Activated CD4-positive, alpha-beta T cell treated with anti-CD3 and anti-CD28 coated beads for 36 hours (primary cell): ENCODE measurements at regions not wholly inside any gene's neighbourhood (a gene's known extent, or its start where the extent isn't known, plus 50 kb on each side); places are given as distances from the start of the nearest gene placed in this dataset.

Experiments used
- ATAC-seq: fragments of 200-7000 bp; cut with Tn5 transposase; one replicate; pipeline ENCODE4 v1.10.0; 2021; ENCODE audit warnings: mild to moderate bottlenecking, moderate library complexity
- CTCF ChIA-PET: fragments of 350-600 bp; sonication (Branson Sonifier 250); formaldehyde crosslinking; loops from one replicate; lab custom pipeline; 2021; ENCODE audit warnings: antibody characterized with exemption; lab: Charles Lee
- POLR2A ChIA-PET: fragments of 350-600 bp; sonication (Branson Sonifier 250); formaldehyde crosslinking; loops from one replicate; lab custom pipeline; 2021; ENCODE audit warnings: antibody characterized with exemption, inconsistent platforms; lab: Charles Lee
- DNase-seq: peaks from one replicate; pipeline ENCODE4 v3.0.0-alpha.2; 2020
- H3K27ac Mint-ChIP-seq: one replicate; pipeline ENCODE4 v1.8.0; 2021; ENCODE audit warnings: mixed read lengths
- H3K27me3 Mint-ChIP-seq: one replicate; pipeline ENCODE4 v1.8.0; 2021; ENCODE audit warnings: mixed read lengths
- H3K36me3 Mint-ChIP-seq: one replicate; pipeline ENCODE4 v1.8.0; 2021; ENCODE audit warnings: low read depth, mixed read lengths
- H3K4me1 Mint-ChIP-seq: one replicate; pipeline ENCODE4 v1.8.0; 2021; ENCODE audit warnings: mixed read lengths
- H3K4me3 Mint-ChIP-seq: one replicate; pipeline ENCODE4 v1.8.0; 2021; ENCODE audit warnings: mild to moderate bottlenecking, moderate library complexity, mixed read lengths
- H3K9me3 Mint-ChIP-seq: one replicate; pipeline ENCODE4 v1.8.0; 2021; ENCODE audit warnings: low read depth, mixed read lengths
- intact Hi-C, 2 experiments: fragments of 100-400 bp; cut with DNase I in 1 of 2; cut with micrococcal nuclease in 1 of 2; formaldehyde crosslinking; loops; one replicate each; pipeline versions ENCODE4 v1.14.2 to v1.15.1; 2022 to 2024; cut with DNase I, micrococcal nuclease

DNA sequence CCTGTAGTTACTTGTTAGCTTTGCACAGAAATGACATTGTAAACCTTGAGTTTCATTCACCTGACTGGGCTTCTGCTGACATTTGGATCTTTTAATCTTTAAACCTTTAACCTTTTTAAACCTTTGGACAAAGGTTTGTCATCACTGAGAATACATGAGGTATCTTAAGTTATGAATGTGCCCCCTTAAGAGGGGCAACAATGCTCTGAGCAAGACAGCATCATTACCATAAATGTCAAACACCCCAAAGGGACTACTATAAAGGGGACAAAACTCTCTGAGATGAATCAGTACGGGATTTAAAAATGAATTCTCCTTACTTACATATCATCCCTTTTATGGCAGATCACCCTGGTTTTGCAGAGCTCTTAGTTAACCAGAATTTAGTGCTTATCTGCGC lies 203.3 kb downstream of the COG6 start:
- Mint-ChIP-seq H3K36me3 (peaks cover 4% of the 10 kb centered on the region), H3K9me3 (peaks cover 3% of the 10 kb centered on the region), H3K4me1 (no peaks in the 10 kb centered on the region), H3K4me3 (no peak overlapping the region), H3K27ac (no peak overlapping the region), H3K27me3 (peaks cover 8% of the 10 kb centered on the region)
- ChIA-PET POLR2A (no interaction called here), CTCF (interaction anchor here (0.8 kb wide), 1 partner anchor 414 kb away, joined by 3 read pairs; no protein-coding TSS in a partner anchor)
- intact Hi-C loops = no loop called here
- ATAC-seq (no peak), DNase-seq (no peak)

- peaks cover 8% of the 10 kb centered on the region for H3K27me3 Mint-ChIP-seq
- CTCF ChIA-PET = no interaction called here
- no peak overlapping the region for H3K4me3 Mint-ChIP-seq
- DNase-seq = no peak
- no peaks in the 10 kb centered on the region for H3K36me3 Mint-ChIP-seq
- no peaks in the 10 kb centered on the region for H3K4me1 Mint-ChIP-seq
- intact Hi-C loops = no loop called here
- ATAC-seq = no peak
- POLR2A ChIA-PET = no interaction called here
- H3K27ac Mint-ChIP-seq = no peak overlapping the region
- H3K9me3 Mint-ChIP-seq = no peaks in the 10 kb centered on the region
These were observed 204.4 kb downstream of the COG6 start for GRCh38 chr13:39859898-39860297.

- intact Hi-C loops = no loop called here
- Mint-ChIP-seq H3K27ac (no peak overlapping the region), H3K4me1 (peaks cover 9% of the 10 kb centered on the region), H3K36me3 (no peaks in the 10 kb centered on the region), H3K9me3 (no peaks in the 10 kb centered on the region), H3K4me3 (no peak overlapping the region), H3K27me3 (peaks cover 6% of the 10 kb centered on the region)
- CTCF ChIA-PET = no interaction called here
- POLR2A ChIA-PET = no interaction called here
- DNase-seq (no peak), ATAC-seq (no peak)
These were observed 207.4 kb downstream of the COG6 start for GRCh38 chr13:39862900-39863299.

DNA sequence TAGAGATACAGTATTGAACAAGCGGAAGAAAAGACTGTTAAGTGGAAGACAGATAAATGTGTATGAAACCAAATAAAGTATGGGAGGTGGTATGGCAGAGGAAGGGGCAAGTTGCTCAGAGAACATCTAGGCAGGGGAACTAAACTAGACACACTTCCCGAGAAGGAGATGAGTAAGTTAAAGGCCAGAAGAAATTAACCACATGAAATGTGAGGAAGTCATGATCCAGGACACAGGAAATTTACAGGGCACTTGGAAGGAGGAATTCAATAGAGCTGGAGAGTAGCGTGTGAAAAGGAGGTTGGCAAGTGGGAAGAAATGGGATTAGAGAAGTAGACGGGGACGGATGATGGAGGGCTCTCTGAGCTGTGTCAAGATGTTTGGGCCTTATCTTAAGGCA lies 208.8 kb downstream of the COG6 start:
- Mint-ChIP-seq H3K27ac (no peak overlapping the region), H3K27me3 (peaks cover 6% of the 10 kb centered on the region), H3K4me3 (no peak overlapping the region), H3K36me3 (no peaks in the 10 kb centered on the region), H3K4me1 (peaks cover 9% of the 10 kb centered on the region), H3K9me3 (peaks cover 1% of the 10 kb centered on the region)
- CTCF ChIA-PET = interaction anchor here (0.6 kb wide), 1 partner anchor 54 kb away, joined by 3 read pairs; no protein-coding TSS in a partner anchor
- DNase-seq = no peak
- intact Hi-C loops = no loop called here
- POLR2A ChIA-PET = no interaction called here
- no peak for ATAC-seq

DNA sequence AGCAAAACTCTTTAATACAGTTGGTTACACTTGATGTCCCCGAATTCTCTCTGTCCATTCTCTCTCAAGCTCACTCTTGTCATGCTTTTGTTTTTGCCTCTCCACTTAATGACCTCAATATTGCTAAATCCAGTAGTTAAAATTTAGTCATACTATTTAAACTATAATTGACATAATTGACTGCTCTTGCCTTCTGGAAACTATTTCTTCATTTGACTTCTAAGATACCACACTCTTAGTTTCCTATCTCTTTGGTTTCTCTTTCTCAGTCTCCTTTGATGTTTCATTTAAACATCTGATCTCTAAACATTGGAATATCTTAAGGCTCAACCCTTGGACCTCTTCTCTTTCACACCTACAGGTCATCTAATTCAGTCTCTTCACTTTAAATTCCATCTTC lies 211.3 kb downstream of the COG6 start:
- H3K27ac Mint-ChIP-seq = no peak overlapping the region
- peak; percentile 65 for ATAC-seq
- no peak overlapping the region for H3K4me3 Mint-ChIP-seq
- ChIA-PET CTCF (interaction anchor here (2.4 kb wide), 1 partner anchor 11 kb away, joined by 7 read pairs; no protein-coding TSS in a partner anchor), POLR2A (no interaction called here)
- intact Hi-C loops = no loop called here
- no peaks in the 10 kb centered on the region for H3K36me3 Mint-ChIP-seq
- peaks cover 1% of the 10 kb centered on the region for H3K9me3 Mint-ChIP-seq
- peaks cover 9% of the 10 kb centered on the region for H3K4me1 Mint-ChIP-seq
- H3K27me3 Mint-ChIP-seq = peaks cover 3% of the 10 kb centered on the region
- DNase-seq = no peak

- Mint-ChIP-seq H3K27ac (no peak overlapping the region), H3K27me3 (peaks cover 3% of the 10 kb centered on the region), H3K36me3 (no peaks in the 10 kb centered on the region), H3K9me3 (peaks cover 1% of the 10 kb centered on the region), H3K4me3 (no peak overlapping the region), H3K4me1 (peaks cover 9% of the 10 kb centered on the region)
- DNase-seq (no peak), ATAC-seq (no peak)
- intact Hi-C loops = no loop called here
- ChIA-PET POLR2A (no interaction called here), CTCF (interaction anchor here (2.4 kb wide), 1 partner anchor 10 kb away, joined by 7 read pairs; no protein-coding TSS in a partner anchor)
These were observed 212.3 kb downstream of the COG6 start for GRCh38 chr13:39867807-39868206.

GRCh38 chr13:39870197-39870747 lies 214.8 kb downstream of the COG6 start:
- Mint-ChIP-seq H3K27me3 (peaks cover 3% of the 10 kb centered on the region), H3K9me3 (peaks cover 1% of the 10 kb centered on the region), H3K36me3 (no peaks in the 10 kb centered on the region), H3K4me1 (peaks cover 9% of the 10 kb centered on the region), H3K27ac (no peak overlapping the region), H3K4me3 (no peak overlapping the region)
- intact Hi-C loops = no loop called here
- no peak for ATAC-seq
- ChIA-PET CTCF (interaction anchor here (0.9 to 1.5 kb wide), 4 partner anchors 9 to 199 kb away, joined by 3 to 4 read pairs (median 4); no protein-coding TSS in a partner anchor), POLR2A (no interaction called here)
- no peak for DNase-seq

DNA sequence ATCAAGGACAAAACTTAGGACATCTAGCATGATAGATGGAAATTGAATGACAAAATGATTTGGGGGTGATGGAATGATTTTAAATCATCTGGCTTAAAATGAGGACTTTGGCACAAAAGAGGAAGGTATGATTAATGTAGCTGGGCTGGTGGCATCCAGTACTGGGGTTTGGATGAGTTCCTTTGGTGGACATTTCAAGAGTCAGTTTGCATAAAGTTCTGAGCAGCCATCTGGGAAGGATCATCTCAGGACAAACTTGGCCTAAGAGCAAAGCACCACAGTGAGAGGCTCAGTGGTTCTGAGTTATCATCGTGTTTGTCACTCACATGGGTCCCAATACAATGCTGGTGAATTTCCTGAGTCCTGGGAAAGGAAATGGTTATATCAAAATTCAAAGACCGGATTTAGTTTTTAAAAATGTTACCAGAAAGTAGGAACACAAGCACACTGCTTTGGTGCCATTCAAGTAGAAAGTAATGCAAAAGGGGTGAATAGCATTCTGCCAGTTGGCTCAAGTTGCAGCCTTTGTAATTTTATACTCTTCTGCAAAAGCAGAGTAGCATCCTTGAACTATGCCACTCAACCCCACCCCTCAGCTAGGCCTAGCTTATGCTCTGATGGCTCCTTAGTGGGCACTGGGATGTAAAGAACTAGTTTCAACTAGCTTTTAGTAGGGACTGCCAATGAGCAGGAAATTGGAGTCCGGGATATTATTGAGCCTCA lies 219.0 kb downstream of the COG6 start:
- Mint-ChIP-seq H3K4me1 (peaks cover 9% of the 10 kb centered on the region), H3K27me3 (no peaks in the 10 kb centered on the region), H3K27ac (no peak overlapping the region), H3K9me3 (no peaks in the 10 kb centered on the region), H3K36me3 (no peaks in the 10 kb centered on the region), H3K4me3 (no peak overlapping the region)
- intact Hi-C loops = no loop called here
- ATAC-seq (no peak), DNase-seq (no peak)
- ChIA-PET CTCF (interaction anchor here (0.6 kb wide), 1 partner anchor 316 kb away, joined by 3 read pairs; no protein-coding TSS in a partner anchor), POLR2A (no interaction called here)

GRCh38 chr13:39875111-39875987 lies 219.9 kb downstream of the COG6 start:
- peaks cover 2% of the 10 kb centered on the region for H3K27me3 Mint-ChIP-seq
- no peaks in the 10 kb centered on the region for H3K36me3 Mint-ChIP-seq
- DNase-seq (no peak), ATAC-seq (no peak)
- peaks cover 9% of the 10 kb centered on the region for H3K4me1 Mint-ChIP-seq
- no peaks in the 10 kb centered on the region for H3K9me3 Mint-ChIP-seq
- ChIA-PET POLR2A (no interaction called here), CTCF (no interaction called here)
- no peak overlapping the region for H3K27ac Mint-ChIP-seq
- H3K4me3 Mint-ChIP-seq = no peak overlapping the region
- intact Hi-C loops = no loop called here

DNA sequence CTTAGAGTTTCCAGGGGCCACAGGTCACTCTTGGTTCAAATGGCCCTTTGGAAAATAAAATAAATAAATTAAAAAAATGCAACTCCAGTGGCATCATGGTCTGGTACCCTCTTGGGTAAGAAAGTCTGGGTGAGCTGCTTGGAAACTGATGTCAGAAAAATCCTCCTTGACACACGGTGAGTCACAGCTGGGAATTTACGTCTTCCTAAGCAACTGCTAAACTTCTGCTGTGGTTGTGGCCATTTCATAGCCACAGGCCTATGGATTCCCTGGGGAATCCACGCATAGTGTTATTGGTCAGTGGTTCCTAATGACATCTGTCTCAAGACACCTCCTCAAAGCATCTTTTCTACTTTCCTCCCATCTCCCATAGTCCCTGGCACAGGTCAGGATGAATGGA lies 220.8 kb downstream of the COG6 start:
- ChIA-PET POLR2A (no interaction called here), CTCF (no interaction called here)
- DNase-seq (no peak), ATAC-seq (no peak)
- H3K36me3 Mint-ChIP-seq = no peaks in the 10 kb centered on the region
- intact Hi-C loops = no loop called here
- H3K27me3 Mint-ChIP-seq = peaks cover 2% of the 10 kb centered on the region
- H3K4me3 Mint-ChIP-seq = no peak overlapping the region
- no peak overlapping the region for H3K27ac Mint-ChIP-seq
- H3K9me3 Mint-ChIP-seq = no peaks in the 10 kb centered on the region
- peaks cover 9% of the 10 kb centered on the region for H3K4me1 Mint-ChIP-seq

DNA sequence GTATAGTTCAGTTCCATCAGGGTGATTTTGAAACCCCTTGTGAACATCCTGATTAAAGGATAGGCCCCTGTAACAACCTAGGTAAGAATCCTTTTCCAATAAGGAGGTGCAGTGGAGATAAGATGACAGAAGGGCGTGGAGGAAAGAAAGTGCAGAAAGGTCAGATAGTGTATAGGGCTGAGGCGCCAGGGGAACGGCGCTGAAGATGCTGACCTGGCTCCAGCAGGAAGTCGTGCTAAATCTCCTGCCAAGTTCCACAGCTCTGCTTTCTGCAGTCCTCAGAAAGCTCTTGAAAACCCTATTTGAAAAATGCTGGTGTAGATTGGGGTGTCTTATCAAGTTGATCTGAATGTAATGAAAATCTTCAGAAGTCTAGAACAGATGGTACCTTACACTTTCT lies 221.7 kb downstream of the COG6 start:
- Mint-ChIP-seq H3K9me3 (no peaks in the 10 kb centered on the region), H3K27me3 (peaks cover 4% of the 10 kb centered on the region), H3K4me1 (peaks cover 9% of the 10 kb centered on the region), H3K27ac (no peak overlapping the region), H3K36me3 (no peaks in the 10 kb centered on the region), H3K4me3 (no peak overlapping the region)
- no peak for DNase-seq
- intact Hi-C loops = no loop called here
- ChIA-PET CTCF (interaction anchor here (1.2 to 1.3 kb wide), 2 partner anchors 10 to 17 kb away, joined by 3 to 7 read pairs; no protein-coding TSS in a partner anchor), POLR2A (no interaction called here)
- ATAC-seq = no peak
